ENCODE measurements at regions not wholly inside any gene's neighbourhood (a gene's known extent, or its start where the extent isn't known, plus 50 kb on each side); places are given as distances from the start of the nearest gene placed in this dataset.

GRCh38 chr18:56479841-56480240, 158.6 kb downstream of the TXNL1 start:
- no peak overlapping the region for H3K4me2 ChIP-seq (ENCODE audit: low read length)
- no peaks in the 10 kb centered on the region for H3K79me2 ChIP-seq (ENCODE audit: insufficient read depth, low read length)
- no peaks in the 10 kb centered on the region for H3K9me2 ChIP-seq (ENCODE audit: low read depth, low read length)
- no peak overlapping the region for H3K27ac ChIP-seq (ENCODE audit: low read depth, low read length, poor library complexity, severe bottlenecking)
- no peak overlapping the region for H3K4me3 ChIP-seq (ENCODE audit: low read depth, low read length, poor library complexity, severe bottlenecking)
- no peak overlapping the region for H2AFZ ChIP-seq (ENCODE audit: low read length)
- H3K36me3 ChIP-seq (ENCODE audit: insufficient read depth, low read length), result no peaks in the 10 kb centered on the region
- no peak for TF ChIP-seq CTCF (IDR thresholded peaks at IDR 0.05; ENCODE audit: low read length)
- no peak for TF ChIP-seq EZH2 (IDR thresholded peaks at IDR 0.05; ENCODE audit: borderline replicate concordance, low read length)
- no peaks in the 10 kb centered on the region for H3K27me3 ChIP-seq (ENCODE audit: insufficient read depth, low read length)
- no peaks in the 10 kb centered on the region for H3K4me1 ChIP-seq (ENCODE audit: insufficient read depth, low read length, severe bottlenecking)
- H4K20me1 ChIP-seq (ENCODE audit: insufficient read depth, low read length), result no peaks in the 10 kb centered on the region
- no peaks in the 10 kb centered on the region for H3K9me3 ChIP-seq (ENCODE audit: low read length)
- no peaks in the 10 kb centered on the region for H3F3A ChIP-seq (ENCODE audit: insufficient read depth, low read length)
- H3K9ac ChIP-seq (ENCODE audit: low read length), result no peak overlapping the region

GRCh38 chr18:56475250-56475649, 163.1 kb downstream of the TXNL1 start:
- Histone ChIP-seq H3K79me2 (ENCODE audit: insufficient read depth, low read length) (no peaks in the 10 kb centered on the region), H3K4me2 (ENCODE audit: low read length) (no peak overlapping the region), H3K27me3 (ENCODE audit: insufficient read depth, low read length) (no peaks in the 10 kb centered on the region), H3K4me3 (ENCODE audit: low read depth, low read length, poor library complexity, severe bottlenecking) (no peak overlapping the region), H3K27ac (ENCODE audit: low read depth, low read length, poor library complexity, severe bottlenecking) (no peak overlapping the region), H2AFZ (ENCODE audit: low read length) (no peak overlapping the region), H4K20me1 (ENCODE audit: insufficient read depth, low read length) (no peaks in the 10 kb centered on the region), H3F3A (ENCODE audit: insufficient read depth, low read length) (no peaks in the 10 kb centered on the region), H3K9ac (ENCODE audit: low read length) (no peak overlapping the region), H3K4me1 (ENCODE audit: insufficient read depth, low read length, severe bottlenecking) (no peaks in the 10 kb centered on the region), H3K36me3 (ENCODE audit: insufficient read depth, low read length) (no peaks in the 10 kb centered on the region), H3K9me2 (ENCODE audit: low read depth, low read length) (no peaks in the 10 kb centered on the region), H3K9me3 (ENCODE audit: low read length) (no peaks in the 10 kb centered on the region)
- no peak for TF ChIP-seq CTCF (IDR thresholded peaks at IDR 0.05; ENCODE audit: low read length)
- no peak for TF ChIP-seq EZH2 (IDR thresholded peaks at IDR 0.05; ENCODE audit: borderline replicate concordance, low read length)

- Histone ChIP-seq H3K4me2 (ENCODE audit: low read length) (no peak overlapping the region), H3K9me3 (ENCODE audit: low read length) (no peaks in the 10 kb centered on the region), H2AFZ (ENCODE audit: low read length) (no peak overlapping the region), H3K4me1 (ENCODE audit: insufficient read depth, low read length, severe bottlenecking) (no peaks in the 10 kb centered on the region), H3K4me3 (ENCODE audit: low read depth, low read length, poor library complexity, severe bottlenecking) (no peak overlapping the region), H3K79me2 (ENCODE audit: insufficient read depth, low read length) (no peaks in the 10 kb centered on the region), H4K20me1 (ENCODE audit: insufficient read depth, low read length) (no peaks in the 10 kb centered on the region), H3K27me3 (ENCODE audit: insufficient read depth, low read length) (no peaks in the 10 kb centered on the region), H3K9me2 (ENCODE audit: low read depth, low read length) (no peaks in the 10 kb centered on the region), H3F3A (ENCODE audit: insufficient read depth, low read length) (no peaks in the 10 kb centered on the region), H3K9ac (ENCODE audit: low read length) (no peak overlapping the region), H3K36me3 (ENCODE audit: insufficient read depth, low read length) (no peaks in the 10 kb centered on the region), H3K27ac (ENCODE audit: low read depth, low read length, poor library complexity, severe bottlenecking) (no peak overlapping the region)
- TF ChIP-seq EZH2 (IDR thresholded peaks at IDR 0.05; ENCODE audit: borderline replicate concordance, low read length) (no peak), CTCF (IDR thresholded peaks at IDR 0.05; ENCODE audit: low read length) (no peak)
Measured at GRCh38 chr18:56473400-56474024, 164.9 kb downstream of the TXNL1 start.

All from OCI-LY1 (cell line).